ENCODE measurements at regions not wholly inside any gene's neighbourhood (a gene's known extent, or its start where the extent isn't known, plus 50 kb on each side); places are given as distances from the start of the nearest gene placed in this dataset.

GRCh38 chr2:207446653-207447052, 83.1 kb upstream of the CREB1 start:
- intact Hi-C loops (cut with DNase I), result no loop called here
- DNase-seq (no peak), ATAC-seq (ENCODE audit: poor library complexity) (no peak)

GRCh38 chr2:207448006-207448405, 81.8 kb upstream of the CREB1 start:
- DNase-seq (no peak), ATAC-seq (ENCODE audit: poor library complexity) (no peak)
- intact Hi-C loops (cut with DNase I), result no loop called here

- ATAC-seq (ENCODE audit: poor library complexity) (no peak), DNase-seq (no peak)
- intact Hi-C loops (cut with DNase I), result no loop called here
Observed at GRCh38 chr2:207449642-207450165, 80.1 kb upstream of the CREB1 start.

- DNase-seq (no peak), ATAC-seq (ENCODE audit: poor library complexity) (no peak)
- intact Hi-C loops (cut with DNase I), result no loop called here
Observed at GRCh38 chr2:207450186-207450585, 79.6 kb upstream of the CREB1 start.

GRCh38 chr2:207458582-207458981, 71.2 kb upstream of the CREB1 start:
- no peak for DNase-seq
- intact Hi-C loops (cut with DNase I), result no loop called here
- ATAC-seq (ENCODE audit: poor library complexity), result no peak

- intact Hi-C loops (cut with DNase I), result loop anchor here (10.0 kb wide), 1 partner anchor 105 kb away; no protein-coding TSS in a partner anchor
- no peak for DNase-seq
- no peak for ATAC-seq (ENCODE audit: poor library complexity)
Observed at GRCh38 chr2:207459990-207460757, 69.6 kb upstream of the CREB1 start.

- intact Hi-C loops (cut with DNase I), result loop anchor here (10.0 kb wide), 1 partner anchor 109 kb away; no protein-coding TSS in a partner anchor
- ATAC-seq (ENCODE audit: poor library complexity) (no peak), DNase-seq (no peak)
Observed at GRCh38 chr2:207463433-207463832, 66.3 kb upstream of the CREB1 start.

- ATAC-seq (ENCODE audit: poor library complexity) (no peak), DNase-seq (no peak)
- intact Hi-C loops (cut with DNase I), result loop anchor here (10.0 kb wide), 1 partner anchor 109 kb away; no protein-coding TSS in a partner anchor
Observed at GRCh38 chr2:207464007-207464406, 65.8 kb upstream of the CREB1 start.

- ATAC-seq (ENCODE audit: poor library complexity) (no peak), DNase-seq (no peak)
- intact Hi-C loops (cut with DNase I), result loop anchor here (10.0 kb wide), 1 partner anchor 111 kb away; no protein-coding TSS in a partner anchor
Observed at GRCh38 chr2:207465894-207466293, 63.9 kb upstream of the CREB1 start.

GRCh38 chr2:207467716-207468347, 61.9 kb upstream of the CREB1 start:
- intact Hi-C loops (cut with DNase I), result loop anchor here (10.0 kb wide), 1 partner anchor 113 kb away; no protein-coding TSS in a partner anchor
- no peak for DNase-seq
- ATAC-seq (ENCODE audit: poor library complexity), result no peak

- ATAC-seq (ENCODE audit: poor library complexity) (no peak), DNase-seq (no peak)
- intact Hi-C loops (cut with DNase I), result loop anchor here (10.0 kb wide), 1 partner anchor 114 kb away; no protein-coding TSS in a partner anchor
Observed at GRCh38 chr2:207468488-207468887, 61.3 kb upstream of the CREB1 start.

GRCh38 chr2:207469451-207469850, 60.3 kb upstream of the CREB1 start:
- ATAC-seq (ENCODE audit: poor library complexity), result no peak
- intact Hi-C loops (cut with DNase I), result loop anchor here (10.0 kb wide), 1 partner anchor 115 kb away; no protein-coding TSS in a partner anchor

GRCh38 chr2:207469943-207470729, 59.6 kb upstream of the CREB1 start:
- DNase-seq (no peak), ATAC-seq (ENCODE audit: poor library complexity) (no peak)
- intact Hi-C loops (cut with DNase I), result loop anchor here (10.0 kb wide), 3 partner anchors 115 to 425 kb away; partner anchors contain the start of gene KLF7

More at GRCh38 chr2:207469451-207469850, 60.3 kb upstream of the CREB1 start:
- no peak for DNase-seq

GRCh38 chr2:207471261-207471660, 58.5 kb upstream of the CREB1 start:
- no peak for ATAC-seq (ENCODE audit: poor library complexity)
- DNase-seq, result no peak
- intact Hi-C loops (cut with DNase I), result loop anchor here (10.0 kb wide), 2 partner anchors 306 to 426 kb away; partner anchors contain the start of gene KLF7

GRCh38 chr2:207472343-207473048, 57.3 kb upstream of the CREB1 start:
- intact Hi-C loops (cut with DNase I), result loop anchor here (2.0 to 10.0 kb wide), 3 partner anchors 308 to 490 kb away; partner anchors contain the start of gene KLF7
- no peak for ATAC-seq (ENCODE audit: poor library complexity)

GRCh38 chr2:207473049-207473930, 56.5 kb upstream of the CREB1 start:
- DNase-seq, result no peak
- ATAC-seq (ENCODE audit: poor library complexity), result peak; percentile 77
- intact Hi-C loops (cut with DNase I), result loop anchor here (2.0 to 10.0 kb wide), 3 partner anchors 308 to 490 kb away; partner anchors contain the start of gene KLF7

More at GRCh38 chr2:207472343-207473048, 57.3 kb upstream of the CREB1 start:
- DNase-seq, result no peak

- DNase-seq (no peak), ATAC-seq (ENCODE audit: poor library complexity) (no peak)
- intact Hi-C loops (cut with DNase I), result loop anchor here (2.0 to 10.0 kb wide), 4 partner anchors 309 to 673 kb away; partner anchors contain the start of gene KLF7
Observed at GRCh38 chr2:207473931-207474235, 55.9 kb upstream of the CREB1 start.
